ENCODE measurements at regions not wholly inside any gene's neighbourhood (a gene's known extent, or its start where the extent isn't known, plus 50 kb on each side); places are given as distances from the start of the nearest gene placed in this dataset.

GRCh38 chr13:25032160-25032559 lies 63.8 kb upstream of the PABPC3 start:
- Histone ChIP-seq H3K4me3 (no peak overlapping the region), H3K27me3 (peaks cover 0 to 17% (median 0%) of the 10 kb centered on the region in 4 donors), H3K27ac (no peak overlapping the region), H3K36me3 (no peaks in the 10 kb centered on the region), H3K4me1 (no peaks in the 10 kb centered on the region), H3K9me3 (no peaks in the 10 kb centered on the region)
- 62 to 77% methylated on average over 9 of the region's 9 CpGs for WGBS, 2 donors
- intact Hi-C loops (cut with DNase I) = no loop called here
- DNase-seq (no peak), ATAC-seq (no peak), FAIRE-seq (no peak)
- TF ChIP-seq, protein P1, sequence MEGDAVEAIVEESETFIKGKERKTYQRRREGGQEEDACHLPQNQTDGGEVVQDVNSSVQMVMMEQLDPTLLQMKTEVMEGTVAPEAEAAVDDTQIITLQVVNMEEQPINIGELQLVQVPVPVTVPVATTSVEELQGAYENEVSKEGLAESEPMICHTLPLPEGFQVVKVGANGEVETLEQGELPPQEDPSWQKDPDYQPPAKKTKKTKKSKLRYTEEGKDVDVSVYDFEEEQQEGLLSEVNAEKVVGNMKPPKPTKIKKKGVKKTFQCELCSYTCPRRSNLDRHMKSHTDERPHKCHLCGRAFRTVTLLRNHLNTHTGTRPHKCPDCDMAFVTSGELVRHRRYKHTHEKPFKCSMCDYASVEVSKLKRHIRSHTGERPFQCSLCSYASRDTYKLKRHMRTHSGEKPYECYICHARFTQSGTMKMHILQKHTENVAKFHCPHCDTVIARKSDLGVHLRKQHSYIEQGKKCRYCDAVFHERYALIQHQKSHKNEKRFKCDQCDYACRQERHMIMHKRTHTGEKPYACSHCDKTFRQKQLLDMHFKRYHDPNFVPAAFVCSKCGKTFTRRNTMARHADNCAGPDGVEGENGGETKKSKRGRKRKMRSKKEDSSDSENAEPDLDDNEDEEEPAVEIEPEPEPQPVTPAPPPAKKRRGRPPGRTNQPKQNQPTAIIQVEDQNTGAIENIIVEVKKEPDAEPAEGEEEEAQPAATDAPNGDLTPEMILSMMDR (IDR thresholded peaks at IDR 0.05) = no peak

DNA sequence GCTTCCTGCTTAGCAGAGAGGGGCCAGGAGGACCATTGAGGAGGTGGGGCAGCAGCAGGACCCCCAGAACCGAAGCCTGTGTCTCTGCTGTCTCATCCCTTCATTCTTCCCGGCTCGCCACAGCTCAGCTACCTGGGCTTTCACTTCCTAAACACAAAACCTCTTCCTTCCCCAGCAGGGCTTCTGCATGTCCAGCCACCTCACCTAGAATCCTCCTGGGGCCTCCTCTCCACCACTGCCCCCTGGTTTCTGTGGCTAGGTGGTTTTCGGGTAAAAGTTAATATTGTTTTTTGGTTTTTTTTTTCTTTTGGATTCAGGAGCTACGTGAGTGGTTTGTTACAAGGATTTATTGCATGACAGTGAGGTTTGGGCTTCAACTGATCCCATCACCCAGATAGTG lies 61.8 kb upstream of the PABPC3 start:
- no peak for DNase-seq
- Histone ChIP-seq H3K4me3 (no peak overlapping the region), H3K4me1 (no peaks in the 10 kb centered on the region), H3K27me3 (peaks cover 0 to 21% (median 0%) of the 10 kb centered on the region in 4 donors), H3K36me3 (no peaks in the 10 kb centered on the region), H3K9me3 (no peaks in the 10 kb centered on the region), H3K27ac (no peak overlapping the region)
- intact Hi-C loops (cut with DNase I) = no loop called here
- FAIRE-seq = no peak
- ATAC-seq = no peak
- 57 to 70% methylated on average over 5 of the region's 5 CpGs for WGBS, 2 donors
- TF ChIP-seq, protein P1 (IDR thresholded peaks at IDR 0.05) = no peak

DNA sequence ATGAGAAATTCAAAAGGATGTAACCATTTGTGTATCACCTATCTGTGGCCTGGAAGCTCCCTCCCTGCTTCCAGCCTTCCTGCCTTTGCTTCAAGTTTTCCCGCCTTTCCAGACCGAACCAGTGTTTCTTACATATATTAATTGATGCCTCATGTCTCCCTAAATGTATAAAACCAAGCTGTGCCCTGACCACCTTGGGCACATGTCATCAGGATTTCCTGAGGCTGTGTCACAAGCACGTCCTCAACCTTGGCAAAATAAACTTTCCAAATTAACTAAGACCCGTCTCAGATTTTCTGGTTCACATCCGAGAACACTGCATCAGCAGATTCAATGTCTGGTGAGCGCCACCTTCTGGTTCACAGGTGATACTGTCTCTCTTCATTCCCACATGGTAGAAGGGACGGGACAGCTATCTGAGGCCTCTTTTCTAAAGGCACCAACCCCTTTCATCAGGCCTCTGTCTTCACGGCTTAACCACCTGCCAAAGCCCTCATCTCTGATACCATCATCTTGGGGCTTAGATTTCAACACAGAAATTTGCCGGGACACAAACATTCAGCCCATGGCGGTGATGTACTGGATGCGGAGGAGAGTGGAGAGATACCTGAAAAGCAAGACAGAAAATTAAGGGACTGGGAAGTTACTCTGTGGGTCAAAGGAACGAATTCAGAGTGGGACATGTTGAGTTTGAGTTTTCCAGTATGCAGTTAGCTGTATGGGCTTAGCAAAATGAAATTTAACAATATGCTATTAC lies 58.7 kb upstream of the PABPC3 start:
- peaks cover 0 to 13% (median 0%) of the 10 kb centered on the region in 4 donors for H3K27me3 ChIP-seq
- intact Hi-C loops (cut with DNase I) = loop anchor here in 1 of 3 donors (5.0 kb wide), 1 partner anchor 40 kb away; no protein-coding TSS in a partner anchor
- H3K4me3 ChIP-seq = no peak overlapping the region
- ATAC-seq (peak in 3 of 4 donors; percentile 86 to 93 (median 87)), DNase-seq (peak in 3 of 6 donors; percentile 34 to 42 (median 35)), FAIRE-seq (no peak)
- H3K4me1 ChIP-seq = no peaks in the 10 kb centered on the region
- no peaks in the 10 kb centered on the region for H3K36me3 ChIP-seq
- WGBS, 2 donors = 30 to 32% methylated on average over 12 of the region's 12 CpGs
- H3K27ac ChIP-seq = no peak overlapping the region
- TF ChIP-seq, protein P1 (IDR thresholded peaks at IDR 0.05) = peak; percentile 59 to 76 (median 68)
- no peaks in the 10 kb centered on the region for H3K9me3 ChIP-seq

- 41 to 52% methylated on average over 11 of the region's 11 CpGs for WGBS, 2 donors
- Histone ChIP-seq H3K36me3 (no peaks in the 10 kb centered on the region), H3K27ac (no peak overlapping the region), H3K9me3 (no peaks in the 10 kb centered on the region), H3K4me3 (no peak overlapping the region), H3K27me3 (peaks cover 0 to 4% (median 0%) of the 10 kb centered on the region in 4 donors), H3K4me1 (no peaks in the 10 kb centered on the region)
- intact Hi-C loops (cut with DNase I) = no loop called here
- DNase-seq (no peak), ATAC-seq (no peak), FAIRE-seq (no peak)
- TF ChIP-seq, protein P1 (IDR thresholded peaks at IDR 0.05) = no peak
Measured at GRCh38 chr13:25042151-25042865, 53.6 kb upstream of the PABPC3 start.
